ENCODE measurements at regions not wholly inside any gene's neighbourhood (a gene's known extent, or its start where the extent isn't known, plus 50 kb on each side); places are given as distances from the start of the nearest gene placed in this dataset.

DNA sequence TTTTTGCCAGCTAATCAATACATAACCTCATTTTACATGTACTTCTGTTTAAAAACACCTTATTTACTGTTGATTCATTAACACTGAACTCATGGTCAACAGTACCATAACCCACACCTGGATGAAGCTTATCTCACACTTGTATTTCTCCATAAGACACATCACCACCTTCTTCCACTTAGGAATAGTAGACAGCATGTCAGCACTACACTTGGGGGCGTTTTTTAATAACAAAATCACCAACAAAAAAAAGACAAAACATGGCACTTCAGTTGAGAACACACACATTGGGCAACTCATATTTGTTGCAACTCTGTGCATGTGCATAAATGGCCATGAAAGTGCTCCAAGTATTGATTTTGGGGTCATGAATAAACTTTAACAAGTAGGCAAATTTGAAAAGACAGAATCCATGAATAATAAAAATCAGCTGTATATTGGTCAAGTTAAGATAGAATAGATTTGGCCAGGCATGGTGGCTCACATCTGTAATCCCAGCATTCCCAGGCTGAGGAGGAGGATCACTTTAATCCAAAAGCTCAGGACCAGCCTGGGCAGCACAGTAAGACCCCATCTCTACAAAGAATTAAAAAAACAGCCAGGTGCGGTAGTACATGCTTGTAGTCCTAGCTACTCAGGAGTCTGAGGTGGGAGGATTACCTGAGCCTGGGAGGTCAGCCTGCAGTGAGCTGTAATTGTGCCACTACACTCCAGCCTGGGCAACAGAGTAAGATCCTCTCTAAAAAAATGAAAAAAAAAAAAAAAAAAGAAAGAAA is 84.4 kb upstream of the SRD5A2 start:
- Histone ChIP-seq H3K4me3 (no peak overlapping the region), H3K27ac (ENCODE audit: low read depth) (no peak overlapping the region), H3F3A (replicated peaks; ENCODE audit: low read depth) (no peaks in the 10 kb centered on the region), H3K9me2 (ENCODE audit: insufficient read depth) (no peaks in the 10 kb centered on the region), H3K4me2 (no peak overlapping the region), H3K4me1 (ENCODE audit: insufficient read depth) (no peaks in the 10 kb centered on the region), H2AFZ (no peak overlapping the region), H3K36me3 (ENCODE audit: insufficient read depth) (no peaks in the 10 kb centered on the region), H3K27me3 (ENCODE audit: insufficient read depth) (no peaks in the 10 kb centered on the region), H3K79me2 (replicated peaks; ENCODE audit: insufficient read depth) (no peaks in the 10 kb centered on the region), H4K20me1 (replicated peaks; ENCODE audit: insufficient read depth) (no peaks in the 10 kb centered on the region)
- Mint-ChIP-seq H3K9me3 (peaks cover 17% of the 10 kb centered on the region; the same call in 2 of the 3 replicates), H3K4me3 (no peak overlapping the region), H3K4me1 (no peaks in the 10 kb centered on the region), H3K27me3 (ENCODE audit: insufficient read depth, low read depth, poor library complexity) (no peaks in the 10 kb centered on the region), H3K36me3 (ENCODE audit: low read depth) (no peaks in the 10 kb centered on the region), H3K27ac (no peak overlapping the region)
- no peak for TF ChIP-seq STAT1 (IDR thresholded peaks at IDR 0.05; ENCODE audit: unreplicated experiment)
- no peak for TF ChIP-seq ZNF331 (CRISPR knock-in tag; IDR thresholded peaks at IDR 0.05; ENCODE audit: low read depth)
- no peak for TF ChIP-seq NANOG (IDR thresholded peaks at IDR 0.05; ENCODE audit: borderline replicate concordance)
- TF ChIP-seq, protein P1, sequence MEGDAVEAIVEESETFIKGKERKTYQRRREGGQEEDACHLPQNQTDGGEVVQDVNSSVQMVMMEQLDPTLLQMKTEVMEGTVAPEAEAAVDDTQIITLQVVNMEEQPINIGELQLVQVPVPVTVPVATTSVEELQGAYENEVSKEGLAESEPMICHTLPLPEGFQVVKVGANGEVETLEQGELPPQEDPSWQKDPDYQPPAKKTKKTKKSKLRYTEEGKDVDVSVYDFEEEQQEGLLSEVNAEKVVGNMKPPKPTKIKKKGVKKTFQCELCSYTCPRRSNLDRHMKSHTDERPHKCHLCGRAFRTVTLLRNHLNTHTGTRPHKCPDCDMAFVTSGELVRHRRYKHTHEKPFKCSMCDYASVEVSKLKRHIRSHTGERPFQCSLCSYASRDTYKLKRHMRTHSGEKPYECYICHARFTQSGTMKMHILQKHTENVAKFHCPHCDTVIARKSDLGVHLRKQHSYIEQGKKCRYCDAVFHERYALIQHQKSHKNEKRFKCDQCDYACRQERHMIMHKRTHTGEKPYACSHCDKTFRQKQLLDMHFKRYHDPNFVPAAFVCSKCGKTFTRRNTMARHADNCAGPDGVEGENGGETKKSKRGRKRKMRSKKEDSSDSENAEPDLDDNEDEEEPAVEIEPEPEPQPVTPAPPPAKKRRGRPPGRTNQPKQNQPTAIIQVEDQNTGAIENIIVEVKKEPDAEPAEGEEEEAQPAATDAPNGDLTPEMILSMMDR (conservative IDR thresholded peaks at IDR 0.05; ENCODE audit: low read depth in 2 of 2), result no peak
- no peak for TF ChIP-seq POLR2AphosphoS5 (IDR thresholded peaks at IDR 0.05; ENCODE audit: low read depth)
- no peak for TF ChIP-seq EZH2phosphoT487 (IDR thresholded peaks at IDR 0.05; ENCODE audit: unreplicated experiment)
- no peak for TF ChIP-seq REST (IDR thresholded peaks at IDR 0.05; ENCODE audit: unreplicated experiment)
- no peak for TF ChIP-seq EZH2 (IDR thresholded peaks at IDR 0.05; ENCODE audit: low read depth, unreplicated experiment)
- no peak for TF ChIP-seq ETS1 (IDR thresholded peaks at IDR 0.05)
- no peak for TF ChIP-seq ZNF114 (CRISPR knock-in tag; IDR thresholded peaks at IDR 0.05)
- no peak for TF ChIP-seq CREB1 (CRISPR knock-in tag; IDR thresholded peaks at IDR 0.05; ENCODE audit: low read depth)
- no peak for TF ChIP-seq JUNB (IDR thresholded peaks at IDR 0.05; ENCODE audit: unreplicated experiment)
- DNase-seq (ENCODE audit: low spot score), result no peak
- no peak for ATAC-seq
